ENCODE measurements at regions not wholly inside any gene's neighbourhood (a gene's known extent, or its start where the extent isn't known, plus 50 kb on each side); places are given as distances from the start of the nearest gene placed in this dataset.

DNA sequence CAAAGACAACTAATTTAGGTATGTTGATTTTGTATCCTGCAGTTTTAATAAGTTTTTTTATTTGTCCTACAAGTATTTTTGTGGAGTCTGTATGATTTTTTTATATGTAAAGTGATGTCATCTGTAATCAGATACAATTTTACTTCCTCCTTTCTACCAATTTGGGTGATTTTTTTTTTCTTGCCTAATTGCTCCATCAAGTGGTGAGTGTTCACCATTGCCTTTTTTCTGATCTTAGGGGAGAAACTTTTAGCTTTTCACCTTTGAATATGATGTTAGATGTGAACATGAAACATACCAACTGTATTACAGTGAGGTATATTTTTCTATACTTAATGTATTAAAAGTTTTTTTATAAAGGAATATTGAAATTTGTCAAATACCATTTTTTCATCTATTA, 362.3 kb downstream of the PABPC4L start:
- ATAC-seq (no peak), FAIRE-seq (no peak), DNase-seq (ENCODE audit: low read depth in 1 of 2, low spot score in 1 of 2) (peak in 1 of 2 experiments; percentile 13)
- ChIA-PET POLR2A (no interaction called here), CTCF (no interaction called here)
- no peak overlapping the region for H3K27ac ChIP-seq
- H3K4me3 ChIP-seq, result no peak overlapping the region
- H3K9me3 ChIP-seq, result no peaks in the 10 kb centered on the region
- H3K4me1 ChIP-seq, result no peaks in the 10 kb centered on the region
- H3K4me2 ChIP-seq, result no peak overlapping the region
- TF ChIP-seq FOXS1 (CRISPR knock-in tag; IDR thresholded peaks at IDR 0.05), result no peak
- TF ChIP-seq, protein P1, sequence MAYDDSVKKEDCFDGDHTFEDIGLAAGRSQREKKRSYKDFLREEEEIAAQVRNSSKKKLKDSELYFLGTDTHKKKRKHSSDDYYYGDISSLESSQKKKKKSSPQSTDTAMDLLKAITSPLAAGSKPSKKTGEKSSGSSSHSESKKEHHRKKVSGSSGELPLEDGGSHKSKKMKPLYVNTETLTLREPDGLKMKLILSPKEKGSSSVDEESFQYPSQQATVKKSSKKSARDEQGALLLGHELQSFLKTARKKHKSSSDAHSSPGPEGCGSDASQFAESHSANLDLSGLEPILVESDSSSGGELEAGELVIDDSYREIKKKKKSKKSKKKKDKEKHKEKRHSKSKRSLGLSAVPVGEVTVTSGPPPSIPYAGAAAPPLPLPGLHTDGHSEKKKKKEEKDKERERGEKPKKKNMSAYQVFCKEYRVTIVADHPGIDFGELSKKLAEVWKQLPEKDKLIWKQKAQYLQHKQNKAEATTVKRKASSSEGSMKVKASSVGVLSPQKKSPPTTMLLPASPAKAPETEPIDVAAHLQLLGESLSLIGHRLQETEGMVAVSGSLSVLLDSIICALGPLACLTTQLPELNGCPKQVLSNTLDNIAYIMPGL (CRISPR knock-in tag; IDR thresholded peaks at IDR 0.05; ENCODE audit: borderline replicate concordance), result no peak
- TF ChIP-seq RAD21 (conservative IDR thresholded peaks at IDR 0.05 in 1 of 2, IDR thresholded peaks at IDR 0.05 in 1 of 2), result no peak
- TF ChIP-seq JUN (IDR thresholded peaks at IDR 0.05), result no peak
- no peak for TF ChIP-seq RARB (CRISPR knock-in tag; IDR thresholded peaks at IDR 0.05)
- no peak for TF ChIP-seq PHF8 (IDR thresholded peaks at IDR 0.05; ENCODE audit: borderline replicate concordance, low read depth)
- no peak for TF ChIP-seq TFCP2L1 (CRISPR knock-in tag; IDR thresholded peaks at IDR 0.05)
- TF ChIP-seq, protein P2, sequence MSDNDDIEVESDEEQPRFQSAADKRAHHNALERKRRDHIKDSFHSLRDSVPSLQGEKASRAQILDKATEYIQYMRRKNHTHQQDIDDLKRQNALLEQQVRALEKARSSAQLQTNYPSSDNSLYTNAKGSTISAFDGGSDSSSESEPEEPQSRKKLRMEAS (IDR thresholded peaks at IDR 0.05), result no peak
- no peak for TF ChIP-seq MYC (IDR thresholded peaks at IDR 0.05; ENCODE audit: borderline replicate concordance, low read length)
- TF ChIP-seq HDAC2 (IDR thresholded peaks at IDR 0.05), result no peak
- TF ChIP-seq ZC3H11A (IDR thresholded peaks at IDR 0.05), result no peak
- TF ChIP-seq FOSB (CRISPR knock-in tag; IDR thresholded peaks at IDR 0.05), result no peak
- no peak for TF ChIP-seq BHLHE40 (IDR thresholded peaks at IDR 0.05; ENCODE audit: low read depth, low read length)
- TF ChIP-seq, protein P3, sequence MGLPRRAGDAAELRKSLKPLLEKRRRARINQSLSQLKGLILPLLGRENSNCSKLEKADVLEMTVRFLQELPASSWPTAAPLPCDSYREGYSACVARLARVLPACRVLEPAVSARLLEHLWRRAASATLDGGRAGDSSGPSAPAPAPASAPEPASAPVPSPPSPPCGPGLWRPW (IDR thresholded peaks at IDR 0.05), result no peak
- no peak for TF ChIP-seq CHD2 (IDR thresholded peaks at IDR 0.05; ENCODE audit: low read length, partially characterized antibody)
- no peak for TF ChIP-seq ZFP36 (IDR thresholded peaks at IDR 0.05; ENCODE audit: borderline replicate concordance, partially characterized antibody)

DNA sequence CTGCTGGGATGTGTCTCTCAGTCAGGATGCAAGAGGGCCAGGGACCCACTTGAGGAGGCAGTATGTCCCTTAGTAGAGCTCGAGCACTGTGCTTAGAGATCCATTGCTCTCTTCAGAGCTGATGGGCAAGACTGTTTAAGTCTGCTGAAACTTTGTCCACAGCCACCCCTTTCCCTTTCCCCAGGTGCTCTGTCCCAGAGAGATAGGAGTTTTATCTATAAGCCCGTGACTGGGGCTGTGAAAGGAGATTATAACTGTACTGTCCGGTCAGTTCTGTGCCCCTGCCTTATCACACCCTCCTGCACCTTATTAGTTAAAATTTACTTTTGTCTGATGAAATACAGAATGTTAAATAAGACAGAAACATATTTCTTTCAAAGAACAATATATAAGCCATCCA, 378.4 kb downstream of the PABPC4L start:
- POLR2A ChIA-PET, result no interaction called here
- FAIRE-seq, result no peak

DNA sequence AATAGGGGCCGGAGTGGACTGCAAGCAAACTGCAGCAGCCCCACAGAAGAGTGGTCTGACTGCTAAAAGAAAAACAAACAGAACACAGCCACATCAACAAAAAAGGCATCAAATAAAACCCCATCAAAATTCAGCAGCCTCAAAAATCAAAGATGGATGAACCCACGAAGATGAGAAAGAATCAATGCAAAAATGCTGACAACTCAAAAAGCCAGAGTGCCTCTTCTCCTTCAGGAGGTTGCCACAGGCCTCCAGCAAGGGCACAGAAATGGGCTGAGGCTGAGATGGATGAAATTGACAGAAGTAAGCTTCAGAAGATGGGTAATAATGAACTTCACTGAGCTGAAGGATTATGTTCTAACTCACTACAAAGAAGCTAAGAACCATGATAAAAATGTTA, 388.6 kb downstream of the PABPC4L start:
- DNase-seq (ENCODE audit: low read depth in 1 of 2, low spot score in 1 of 2) (no peak), ATAC-seq (no peak), FAIRE-seq (no peak)
- 22% methylated on average over 2 of the region's 2 CpGs for WGBS (ENCODE audit: missing lambda C conversion rate)
- no peak overlapping the region for H3K4me3 ChIP-seq
- no peak overlapping the region for H3K4me2 ChIP-seq
- no peak overlapping the region for H3K27ac ChIP-seq
- ChIA-PET CTCF (no interaction called here), POLR2A (no interaction called here)
- H3K4me1 ChIP-seq, result no peaks in the 10 kb centered on the region
- TF ChIP-seq, protein P4, sequence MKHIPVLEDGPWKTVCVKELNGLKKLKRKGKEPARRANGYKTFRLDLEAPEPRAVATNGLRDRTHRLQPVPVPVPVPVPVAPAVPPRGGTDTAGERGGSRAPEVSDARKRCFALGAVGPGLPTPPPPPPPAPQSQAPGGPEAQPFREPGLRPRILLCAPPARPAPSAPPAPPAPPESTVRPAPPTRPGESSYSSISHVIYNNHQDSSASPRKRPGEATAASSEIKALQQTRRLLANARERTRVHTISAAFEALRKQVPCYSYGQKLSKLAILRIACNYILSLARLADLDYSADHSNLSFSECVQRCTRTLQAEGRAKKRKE (CRISPR knock-in tag; IDR thresholded peaks at IDR 0.05; ENCODE audit: low read depth), result no peak
- peak; percentile 38 for TF ChIP-seq MAFK (IDR thresholded peaks at IDR 0.05; ENCODE audit: partially characterized antibody)
- no peaks in the 10 kb centered on the region for H3K9me3 ChIP-seq

More for the DNA sequence above, 378.4 kb downstream of the PABPC4L start:
- no peak overlapping the region for H3K4me3 ChIP-seq
- no peaks in the 10 kb centered on the region for H3K9me3 ChIP-seq
- no peak for TF ChIP-seq GATA3 (IDR thresholded peaks at IDR 0.05; ENCODE audit: borderline replicate concordance)
- no peak for TF ChIP-seq EHMT2 (IDR thresholded peaks at IDR 0.05; ENCODE audit: low read depth)
- no peak for TF ChIP-seq TFCP2L1 (CRISPR knock-in tag; IDR thresholded peaks at IDR 0.05)
- no peak for TF ChIP-seq NFE2L2 (conservative IDR thresholded peaks at IDR 0.05; ENCODE audit: low read length)
- TF ChIP-seq ZC3H11A (IDR thresholded peaks at IDR 0.05), result no peak
- no peak for TF ChIP-seq FOXS1 (CRISPR knock-in tag; IDR thresholded peaks at IDR 0.05)
- TF ChIP-seq, protein P5, sequence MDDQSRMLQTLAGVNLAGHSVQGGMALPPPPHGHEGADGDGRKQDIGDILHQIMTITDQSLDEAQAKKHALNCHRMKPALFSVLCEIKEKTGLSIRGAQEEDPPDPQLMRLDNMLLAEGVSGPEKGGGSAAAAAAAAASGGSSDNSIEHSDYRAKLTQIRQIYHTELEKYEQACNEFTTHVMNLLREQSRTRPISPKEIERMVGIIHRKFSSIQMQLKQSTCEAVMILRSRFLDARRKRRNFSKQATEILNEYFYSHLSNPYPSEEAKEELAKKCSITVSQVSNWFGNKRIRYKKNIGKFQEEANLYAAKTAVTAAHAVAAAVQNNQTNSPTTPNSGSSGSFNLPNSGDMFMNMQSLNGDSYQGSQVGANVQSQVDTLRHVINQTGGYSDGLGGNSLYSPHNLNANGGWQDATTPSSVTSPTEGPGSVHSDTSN (IDR thresholded peaks at IDR 0.05), result no peak
- TF ChIP-seq EP300 (IDR thresholded peaks at IDR 0.05), result no peak
- no peak for TF ChIP-seq KDM5A (IDR thresholded peaks at IDR 0.05)
- H3K27ac ChIP-seq, result no peak overlapping the region
- DNase-seq (ENCODE audit: low read depth in 1 of 2, low spot score in 1 of 2) (no peak), ATAC-seq (no peak)
- 15% methylated on average over 3 of the region's 3 CpGs for WGBS (ENCODE audit: missing lambda C conversion rate)
- no peaks in the 10 kb centered on the region for H3K4me1 ChIP-seq
- CTCF ChIA-PET, result no interaction called here
- no peak overlapping the region for H3K4me2 ChIP-seq

Measured in A549 (cell line).